H9 (cell line): ENCODE measurements at regions not wholly inside any gene's neighbourhood (a gene's known extent, or its start where the extent isn't known, plus 50 kb on each side); places are given as distances from the start of the nearest gene placed in this dataset.
A peak's percentile ranks its signal among the peaks of the same experiment; 100 is the strongest.

Experiments
- DNase-seq: peaks from one replicate; pipeline ENCODE4 v3.0.0-alpha.2; 2017
- H2AFZ ChIP-seq: one replicate; pipeline ENCODE4 v1.6.1; 2013; ENCODE audit warnings: mild to moderate bottlenecking, low read length, control low read depth, moderate library complexity
- H2AK5ac ChIP-seq: 2 replicates; pipeline ENCODE4 v1.6.1; 2013; ENCODE audit warnings: low read length, control low read depth, mixed read lengths; ENCODE audit not compliant: insufficient read length
- H2BK120ac ChIP-seq: one replicate; pipeline ENCODE4 v1.6.1; 2013; ENCODE audit warnings: low read depth, mild to moderate bottlenecking, low read length, control low read depth, inconsistent platforms; ENCODE audit not compliant: poor library complexity, severe bottlenecking
- H2BK12ac ChIP-seq: 2 replicates; pipeline ENCODE4 v1.6.1; 2013; ENCODE audit warnings: low read length, control low read depth, mixed read lengths, low read depth; ENCODE audit not compliant: insufficient read length
- H2BK15ac ChIP-seq: 2 replicates; pipeline ENCODE4 v1.6.1; 2013; ENCODE audit warnings: low read depth, low read length, control low read depth
- H2BK20ac ChIP-seq: one replicate; pipeline ENCODE4 v1.6.1; 2013; ENCODE audit warnings: low read depth, mild to moderate bottlenecking, low read length, control low read depth, inconsistent platforms; ENCODE audit not compliant: poor library complexity, severe bottlenecking
- H2BK5ac ChIP-seq: 2 replicates; pipeline ENCODE4 v1.6.1; 2013; ENCODE audit warnings: low read length, control low read depth, mixed read lengths; ENCODE audit not compliant: insufficient read length
- H3K14ac ChIP-seq: 2 replicates; pipeline ENCODE4 v1.6.1; 2013; ENCODE audit warnings: low read length, control low read depth; ENCODE audit not compliant: insufficient read depth
- H3K18ac ChIP-seq: 2 replicates; pipeline ENCODE4 v1.6.1; 2013; ENCODE audit warnings: low read depth, mild to moderate bottlenecking, mixed read lengths, low read length, control low read depth; ENCODE audit not compliant: insufficient read length
- H3K23ac ChIP-seq: 2 replicates; pipeline ENCODE4 v1.6.1; 2013; ENCODE audit warnings: low read length, control low read depth, mixed read lengths, low read depth; ENCODE audit not compliant: insufficient read length
- H3K23me2 ChIP-seq: 2 replicates; pipeline ENCODE4 v1.6.1; 2013; ENCODE audit warnings: low read depth, mild to moderate bottlenecking, mixed read lengths, low read length, control low read depth; ENCODE audit not compliant: insufficient read length, poor library complexity, severe bottlenecking
- H3K27ac ChIP-seq: 2 replicates; pipeline ENCODE4 v1.5.1; 2013; ENCODE audit warnings: low read length, control low read depth, mixed read lengths, low read depth; ENCODE audit not compliant: insufficient read length
- H3K27me3 ChIP-seq: 2 replicates; pipeline ENCODE4 v1.6.1; 2013; ENCODE audit warnings: low read length, control low read depth, inconsistent platforms; ENCODE audit not compliant: insufficient read depth
- H3K4ac ChIP-seq: 2 replicates; pipeline ENCODE4 v1.6.1; 2013; ENCODE audit warnings: low read depth, mild to moderate bottlenecking, control low read depth, inconsistent platforms, low read length, moderate library complexity
- H3K4me1 ChIP-seq: 2 replicates; pipeline ENCODE4 v1.6.1; 2013; ENCODE audit warnings: low read length, control low read depth, inconsistent platforms; ENCODE audit not compliant: insufficient read depth
- H3K4me2 ChIP-seq: 2 replicates; pipeline ENCODE4 v1.6.1; 2013; ENCODE audit warnings: low read length, control low read depth, mixed read lengths; ENCODE audit not compliant: insufficient read length, insufficient read depth
- H3K56ac ChIP-seq: 2 replicates; pipeline ENCODE4 v1.6.1; 2013; ENCODE audit warnings: low read depth, mild to moderate bottlenecking, mixed read lengths, low read length, control low read depth; ENCODE audit not compliant: insufficient read length
- H3K79me1 ChIP-seq: 2 replicates; pipeline ENCODE4 v1.6.1; 2013; ENCODE audit warnings: low read depth, mild to moderate bottlenecking, moderate library complexity, low read length, control low read depth, inconsistent platforms; ENCODE audit not compliant: insufficient read depth, poor library complexity, severe bottlenecking
- H3K79me2 ChIP-seq: 2 replicates; pipeline ENCODE4 v1.6.1; 2013; ENCODE audit warnings: low read length, control low read depth, inconsistent platforms; ENCODE audit not compliant: insufficient read depth
- H3K9ac ChIP-seq: 2 replicates; pipeline ENCODE4 v1.6.1; 2013; ENCODE audit warnings: low read length, control low read depth, mixed read lengths; ENCODE audit not compliant: insufficient read length; ENCODE audit errors: extremely low read depth
- H3K9me3 ChIP-seq: one replicate; pipeline ENCODE4 v1.6.1; 2013; ENCODE audit warnings: low read depth, low read length, inconsistent platforms; ENCODE audit not compliant: control insufficient read depth
- H3T11ph ChIP-seq: one replicate; pipeline ENCODE4 v1.6.1; 2013; ENCODE audit warnings: mild to moderate bottlenecking, low read length, control low read depth, inconsistent platforms
- H4K20me1 ChIP-seq: one replicate; pipeline ENCODE4 v1.6.1; 2013; ENCODE audit not compliant: control insufficient read depth, insufficient read length, insufficient read depth
- H4K5ac ChIP-seq: 2 replicates; pipeline ENCODE4 v1.6.1; 2013; ENCODE audit warnings: low read depth, mild to moderate bottlenecking, mixed read lengths, low read length, control low read depth; ENCODE audit not compliant: insufficient read length
- H4K8ac ChIP-seq: replicated peaks from 2 replicates; pipeline ENCODE4 v1.6.1; 2013; ENCODE audit warnings: low read length, control low read depth, mixed read lengths, low read depth; ENCODE audit not compliant: insufficient read length
- H4K91ac ChIP-seq: 2 replicates; pipeline ENCODE4 v1.6.1; 2013; ENCODE audit warnings: low read depth, mild to moderate bottlenecking, moderate library complexity, mixed read lengths, low read length, control low read depth; ENCODE audit not compliant: insufficient read length
- H3K27ac Mint-ChIP-seq, 3 experiments: 2 replicates in 2 of 3; 3 replicates in 1 of 3; pipeline ENCODE4 v1.8.0; 2020 to 2021; ENCODE audit warnings: mixed read lengths in 3 of 3, mild to moderate bottlenecking in 1 of 3, moderate library complexity in 1 of 3
- H3K27me3 Mint-ChIP-seq: 2 replicates; pipeline ENCODE4 v1.8.0; 2021; ENCODE audit warnings: low read depth, mild to moderate bottlenecking, moderate library complexity, mixed read lengths
- H3K36me3 Mint-ChIP-seq, 3 experiments: 2 replicates in 2 of 3; 3 replicates in 1 of 3; pipeline ENCODE4 v1.8.0; 2020 to 2021; ENCODE audit warnings: low read depth in 3 of 3, mixed read lengths in 3 of 3; ENCODE audit not compliant: insufficient read depth in 1 of 3
- H3K4me1 Mint-ChIP-seq, 2 experiments: 2 replicates each; pipeline ENCODE4 v1.8.0; 2020; ENCODE audit warnings: mixed read lengths in 2 of 2
- H3K4me3 Mint-ChIP-seq, 2 experiments: 2 replicates in 1 of 2; 3 replicates in 1 of 2; pipeline ENCODE4 v1.8.0; 2020 to 2021; ENCODE audit warnings: mild to moderate bottlenecking in 2 of 2, mixed read lengths in 2 of 2, moderate library complexity in 1 of 2
- H3K9me3 Mint-ChIP-seq, 2 experiments: 2 replicates in 1 of 2; 3 replicates in 1 of 2; pipeline ENCODE4 v1.8.0; 2020; ENCODE audit warnings: mild to moderate bottlenecking in 2 of 2, mixed read lengths in 2 of 2, moderate library complexity in 1 of 2
- CTCF ChIP-seq: fragments of 200-600 bp; sonication (generic); conservative IDR thresholded peaks from 3 replicates; pipeline ENCODE4 v1.8.0; 2021; ENCODE audit warnings: antibody characterized with exemption, mild to moderate bottlenecking
- WGBS: extraction: QIAGEN DNeasy Blood & Tissue Kit; methylation state at CpG from one replicate; pipeline ENCODE4 v1.1.7; 2013; ENCODE audit warnings: missing lambda C conversion rate, low lambda C conversion rate, mixed read lengths; ENCODE audit not compliant: insufficient read length; ENCODE audit errors: extremely low coverage; 5-methylcytosine and 5-hydroxymethylcytosine counted together

GRCh38 chr13:40187324-40187795, 479.1 kb downstream of the FOXO1 start:
- Histone ChIP-seq H3K79me2 (no peaks in the 10 kb centered on the region), H3K4me2 (no peak overlapping the region), H2BK12ac (no peak overlapping the region), H3K56ac (no peak overlapping the region), H3K23ac (no peak overlapping the region), H2BK15ac (no peak overlapping the region), H4K91ac (no peak overlapping the region), H3K4ac (no peak overlapping the region), H3K9ac (no peak overlapping the region), H3K27me3 (no peaks in the 10 kb centered on the region), H2BK5ac (no peak overlapping the region), H3K14ac (peak overlapping the region; percentile 58), H3K27ac (no peak overlapping the region), H3T11ph (no peak overlapping the region), H4K20me1 (no peaks in the 10 kb centered on the region), H2AK5ac (no peak overlapping the region), H3K4me1 (peaks cover 6% of the 10 kb centered on the region; the same call in 1 of the 2 replicates), H2BK120ac (no peak overlapping the region), H4K8ac (no peak overlapping the region), H3K23me2 (no peaks in the 10 kb centered on the region), H2BK20ac (no peak overlapping the region), H3K9me3 (no peaks in the 10 kb centered on the region), H3K79me1 (no peaks in the 10 kb centered on the region), H3K18ac (no peak overlapping the region), H2AFZ (no peak overlapping the region), H4K5ac (no peak overlapping the region)
- no CpG with 5 or more reads among the region's 12 CpGs for whole genome bisulfite sequencing
- H3K27ac Mint-ChIP-seq: no peak overlapping the region
- peaks cover 32 to 37% of the 10 kb centered on the region in 2 experiments for H3K4me1 Mint-ChIP-seq
- peaks cover 4% of the 10 kb centered on the region for H3K27me3 Mint-ChIP-seq
- peak; percentile 38 for DNase-seq
- H3K4me3 Mint-ChIP-seq: no peak overlapping the region
- no peak for TF ChIP-seq CTCF
- no peaks in the 10 kb centered on the region for H3K36me3 Mint-ChIP-seq
- H3K9me3 Mint-ChIP-seq: no peaks in the 10 kb centered on the region
